ENCODE measurements at regions not wholly inside any gene's neighbourhood (a gene's known extent, or its start where the extent isn't known, plus 50 kb on each side); places are given as distances from the start of the nearest gene placed in this dataset.

DNA sequence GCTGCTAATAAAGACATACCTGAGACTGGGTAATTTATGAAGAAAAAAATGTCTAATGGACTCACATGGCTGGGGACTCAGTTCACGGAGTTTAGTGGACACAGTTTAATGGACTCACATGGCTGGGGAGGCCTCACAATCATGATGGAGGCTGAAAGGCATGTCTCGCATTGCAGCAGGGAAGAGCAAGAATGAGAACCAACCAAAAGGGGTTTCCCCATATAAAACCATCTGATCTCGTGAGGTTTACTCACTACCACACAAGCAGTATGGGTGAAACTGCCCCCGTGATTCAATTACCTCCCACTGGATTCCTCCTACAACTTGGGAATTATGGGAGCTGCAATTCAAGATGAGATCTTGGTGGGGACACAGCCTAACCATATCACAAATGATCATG lies 1181.2 kb downstream of the PCDH9 start:
- DNase-seq (ENCODE audit: low read depth, low spot score) (no peak), ATAC-seq (no peak)
- no peaks in the 10 kb centered on the region for H3K27me3 ChIP-seq (ENCODE audit: insufficient read depth, low read length)
- H3K4me1 ChIP-seq (ENCODE audit: control insufficient read depth in 1 of 2, insufficient read depth in 2 of 2, low read length in 2 of 2), result no peaks in the 10 kb centered on the region
- H3K36me3 ChIP-seq (ENCODE audit: control insufficient read depth in 1 of 2, insufficient read depth in 2 of 2, low read length in 2 of 2), result no peaks in the 10 kb centered on the region
- no peaks in the 10 kb centered on the region for H4K20me1 ChIP-seq (ENCODE audit: insufficient read depth)
- H3K9me3 ChIP-seq (ENCODE audit: control insufficient read depth in 1 of 2, insufficient read depth in 1 of 2, low read depth in 1 of 2, low read length in 2 of 2), result no peaks in the 10 kb centered on the region
- TF ChIP-seq SRF (IDR thresholded peaks at IDR 0.05; ENCODE audit: low read depth) (no peak), SIN3A (IDR thresholded peaks at IDR 0.05; ENCODE audit: low read depth) (no peak), SP1 (IDR thresholded peaks at IDR 0.05; ENCODE audit: low read depth) (no peak), POLR2AphosphoS5 (IDR thresholded peaks at IDR 0.05; ENCODE audit: low read depth, low read length) (no peak), EZH2 (IDR thresholded peaks at IDR 0.05) (no peak), ZNF274 (IDR thresholded peaks at IDR 0.05; ENCODE audit: low read depth, low read length) (no peak), TCF7L2 (IDR thresholded peaks at IDR 0.05; ENCODE audit: borderline replicate concordance, extremely low read depth, insufficient read depth, insufficient read length) (no peak), JUND (IDR thresholded peaks at IDR 0.05) (no peak), FOSL1 (IDR thresholded peaks at IDR 0.05; ENCODE audit: low read depth) (no peak), ELF1 (IDR thresholded peaks at IDR 0.05; ENCODE audit: borderline replicate concordance, low read depth) (no peak), YY1 (IDR thresholded peaks at IDR 0.05; ENCODE audit: extremely low read depth, insufficient replicate concordance, low read depth, low read length) (no peak), POLR2A (IDR thresholded peaks at IDR 0.05; ENCODE audit: borderline replicate concordance, extremely low read depth, insufficient read depth, insufficient read length) (no peak), RAD21 (IDR thresholded peaks at IDR 0.05; ENCODE audit: low read depth) (no peak), CBX3 (IDR thresholded peaks at IDR 0.05; ENCODE audit: low read depth) (no peak)
- TF ChIP-seq, protein P1, sequence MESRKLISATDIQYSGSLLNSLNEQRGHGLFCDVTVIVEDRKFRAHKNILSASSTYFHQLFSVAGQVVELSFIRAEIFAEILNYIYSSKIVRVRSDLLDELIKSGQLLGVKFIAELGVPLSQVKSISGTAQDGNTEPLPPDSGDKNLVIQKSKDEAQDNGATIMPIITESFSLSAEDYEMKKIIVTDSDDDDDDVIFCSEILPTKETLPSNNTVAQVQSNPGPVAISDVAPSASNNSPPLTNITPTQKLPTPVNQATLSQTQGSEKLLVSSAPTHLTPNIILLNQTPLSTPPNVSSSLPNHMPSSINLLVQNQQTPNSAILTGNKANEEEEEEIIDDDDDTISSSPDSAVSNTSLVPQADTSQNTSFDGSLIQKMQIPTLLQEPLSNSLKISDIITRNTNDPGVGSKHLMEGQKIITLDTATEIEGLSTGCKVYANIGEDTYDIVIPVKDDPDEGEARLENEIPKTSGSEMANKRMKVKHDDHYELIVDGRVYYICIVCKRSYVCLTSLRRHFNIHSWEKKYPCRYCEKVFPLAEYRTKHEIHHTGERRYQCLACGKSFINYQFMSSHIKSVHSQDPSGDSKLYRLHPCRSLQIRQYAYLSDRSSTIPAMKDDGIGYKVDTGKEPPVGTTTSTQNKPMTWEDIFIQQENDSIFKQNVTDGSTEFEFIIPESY (IDR thresholded peaks at IDR 0.05; ENCODE audit: extremely low read depth, insufficient replicate concordance, low read length), result no peak
- TF ChIP-seq, protein P2, sequence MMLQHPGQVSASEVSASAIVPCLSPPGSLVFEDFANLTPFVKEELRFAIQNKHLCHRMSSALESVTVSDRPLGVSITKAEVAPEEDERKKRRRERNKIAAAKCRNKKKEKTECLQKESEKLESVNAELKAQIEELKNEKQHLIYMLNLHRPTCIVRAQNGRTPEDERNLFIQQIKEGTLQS (IDR thresholded peaks at IDR 0.05), result no peak
- TF ChIP-seq, protein P3, sequence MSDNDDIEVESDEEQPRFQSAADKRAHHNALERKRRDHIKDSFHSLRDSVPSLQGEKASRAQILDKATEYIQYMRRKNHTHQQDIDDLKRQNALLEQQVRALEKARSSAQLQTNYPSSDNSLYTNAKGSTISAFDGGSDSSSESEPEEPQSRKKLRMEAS (IDR thresholded peaks at IDR 0.05), result no peak
- TF ChIP-seq, protein P4, sequence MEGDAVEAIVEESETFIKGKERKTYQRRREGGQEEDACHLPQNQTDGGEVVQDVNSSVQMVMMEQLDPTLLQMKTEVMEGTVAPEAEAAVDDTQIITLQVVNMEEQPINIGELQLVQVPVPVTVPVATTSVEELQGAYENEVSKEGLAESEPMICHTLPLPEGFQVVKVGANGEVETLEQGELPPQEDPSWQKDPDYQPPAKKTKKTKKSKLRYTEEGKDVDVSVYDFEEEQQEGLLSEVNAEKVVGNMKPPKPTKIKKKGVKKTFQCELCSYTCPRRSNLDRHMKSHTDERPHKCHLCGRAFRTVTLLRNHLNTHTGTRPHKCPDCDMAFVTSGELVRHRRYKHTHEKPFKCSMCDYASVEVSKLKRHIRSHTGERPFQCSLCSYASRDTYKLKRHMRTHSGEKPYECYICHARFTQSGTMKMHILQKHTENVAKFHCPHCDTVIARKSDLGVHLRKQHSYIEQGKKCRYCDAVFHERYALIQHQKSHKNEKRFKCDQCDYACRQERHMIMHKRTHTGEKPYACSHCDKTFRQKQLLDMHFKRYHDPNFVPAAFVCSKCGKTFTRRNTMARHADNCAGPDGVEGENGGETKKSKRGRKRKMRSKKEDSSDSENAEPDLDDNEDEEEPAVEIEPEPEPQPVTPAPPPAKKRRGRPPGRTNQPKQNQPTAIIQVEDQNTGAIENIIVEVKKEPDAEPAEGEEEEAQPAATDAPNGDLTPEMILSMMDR (IDR thresholded peaks at IDR 0.05 in 2 of 3, conservative IDR thresholded peaks at IDR 0.05 in 1 of 3; ENCODE audit: borderline replicate concordance in 1 of 3, insufficient read depth in 1 of 3, low read depth in 2 of 3, low read length in 2 of 3), result no peak
- no peak overlapping the region for H3K9ac ChIP-seq (ENCODE audit: low read length)
- H2AFZ ChIP-seq (ENCODE audit: low read depth, low read length, poor library complexity, severe bottlenecking), result no peak overlapping the region
- H3K27ac ChIP-seq (ENCODE audit: low read depth, low read length), result no peak overlapping the region
- no peak overlapping the region for H3K4me3 ChIP-seq (replicated peaks in 1 of 2; ENCODE audit: low read depth in 1 of 2, low read length in 2 of 2)
- no peaks in the 10 kb centered on the region for H3K79me2 ChIP-seq (ENCODE audit: insufficient read depth, low read length)
- ChIA-PET RAD21 (ENCODE audit: low non-redundant PET in 1 of 2, low total read pairs in 2 of 2, uncharacterized antibody in 2 of 2, unreplicated experiment in 2 of 2) (no interaction called here), CTCF (no interaction called here), POLR2A (no interaction called here)
- no peak overlapping the region for H3K4me2 ChIP-seq (ENCODE audit: low read length)
- intact Hi-C loops (cut with micrococcal nuclease), result no loop called here
- no peaks in the 10 kb centered on the region for H3K9me2 ChIP-seq (ENCODE audit: insufficient read depth)
- no TSS peak for BruUV-seq (replicated peaks)

Data from HCT116 (cell line).